Upper lobe of left lung (tissue), 6 donors: ENCODE measurements at regions not wholly inside any gene's neighbourhood (a gene's known extent, or its start where the extent isn't known, plus 50 kb on each side); places are given as distances from the start of the nearest gene placed in this dataset.
A peak's percentile ranks its signal among the peaks of the same experiment; 100 is the strongest.

ENCODE experiments used
- ATAC-seq, 2 donors: fragments of 200-7000 bp; cut with Tn5 transposase; one replicate each; pipeline ENCODE4 v1.9.1; 2022; ENCODE audit warnings: mild to moderate bottlenecking in 2 of 2, moderate library complexity in 2 of 2; ENCODE audit not compliant: low FRiP score in 2 of 2
- DNase-seq, 2 donors: peaks; one replicate each; pipeline ENCODE4 v3.0.0-alpha.2; 2019 to 2020
- H3K27ac ChIP-seq, 4 donors: fragments of 200-600 bp; sonication (generic); one replicate each; pipeline ENCODE4 v1.5.1; 2016 to 2019
- H3K27me3 ChIP-seq, 4 donors: fragments of 200-600 bp; sonication (generic); one replicate each; pipeline ENCODE4 v1.5.1; 2017 to 2019
- H3K36me3 ChIP-seq, 4 donors: fragments of 200-600 bp; sonication (generic); one replicate each; pipeline ENCODE4 v1.5.1; 2016 to 2019
- H3K4me1 ChIP-seq, 4 donors: fragments of 200-600 bp; sonication (generic); one replicate each; pipeline ENCODE4 v1.5.1; 2018 to 2019
- H3K4me3 ChIP-seq, 4 donors: fragments of 200-600 bp; sonication (generic); one replicate each; pipeline ENCODE4 v1.5.1; 2017 to 2019; ENCODE audit warnings: mild to moderate bottlenecking in 2 of 4, moderate library complexity in 1 of 4
- H3K9me3 ChIP-seq, 4 donors: fragments of 200-600 bp; sonication (generic); one replicate each; pipeline ENCODE4 v1.5.1; 2018 to 2019
- EP300 ChIP-seq, 4 donors: sonication (generic); formaldehyde crosslinking; IDR thresholded peaks; one replicate each; pipeline ENCODE4 v1.5.1; 2017; ENCODE audit warnings: antibody characterized with exemption in 4 of 4, control low read depth in 2 of 4
- POLR2A ChIP-seq, 4 donors: fragments of 450-650 bp; IDR thresholded peaks; one replicate each; pipeline ENCODE4 v1.5.1; 2016 to 2017; ENCODE audit warnings: antibody characterized with exemption in 4 of 4, mild to moderate bottlenecking in 2 of 4
- POLR2AphosphoS5 ChIP-seq, 2 donors: sonication (generic); formaldehyde crosslinking; IDR thresholded peaks; one replicate each; pipeline ENCODE4 v1.5.1; 2017; ENCODE audit warnings: antibody characterized with exemption in 2 of 2
- WGBS, 2 donors: methylation state at CpG; one replicate each; pipeline ENCODE4 v1.1.5; 2017 to 2018; 5-methylcytosine and 5-hydroxymethylcytosine counted together
- TF ChIP-seq, protein P1 (sequence below), 6 experiments: fragments of 450-650 bp in 4 of 6; fragments of 200-600 bp in 2 of 6; sonication (generic) in 2 of 6; IDR thresholded peaks; one replicate each; pipeline ENCODE4 v1.5.1; 2016 to 2019; ENCODE audit warnings: antibody characterized with exemption in 6 of 6
- donor health status: DM: no; HTN: no; CAD: no; lungs with moderate emphysema.
- donor health status: DM: no; HTN: yes; CAD: no; lungs with severe emphysema.

GRCh38 chr10:118516716-118517115 lies 78.7 kb downstream of the PRLHR start:
- no peak for TF ChIP-seq POLR2AphosphoS5 (IDR thresholded peaks at IDR 0.05)
- no peak for TF ChIP-seq EP300 (IDR thresholded peaks at IDR 0.05)
- no peak for TF ChIP-seq POLR2A (IDR thresholded peaks at IDR 0.05)
- TF ChIP-seq, protein P1, sequence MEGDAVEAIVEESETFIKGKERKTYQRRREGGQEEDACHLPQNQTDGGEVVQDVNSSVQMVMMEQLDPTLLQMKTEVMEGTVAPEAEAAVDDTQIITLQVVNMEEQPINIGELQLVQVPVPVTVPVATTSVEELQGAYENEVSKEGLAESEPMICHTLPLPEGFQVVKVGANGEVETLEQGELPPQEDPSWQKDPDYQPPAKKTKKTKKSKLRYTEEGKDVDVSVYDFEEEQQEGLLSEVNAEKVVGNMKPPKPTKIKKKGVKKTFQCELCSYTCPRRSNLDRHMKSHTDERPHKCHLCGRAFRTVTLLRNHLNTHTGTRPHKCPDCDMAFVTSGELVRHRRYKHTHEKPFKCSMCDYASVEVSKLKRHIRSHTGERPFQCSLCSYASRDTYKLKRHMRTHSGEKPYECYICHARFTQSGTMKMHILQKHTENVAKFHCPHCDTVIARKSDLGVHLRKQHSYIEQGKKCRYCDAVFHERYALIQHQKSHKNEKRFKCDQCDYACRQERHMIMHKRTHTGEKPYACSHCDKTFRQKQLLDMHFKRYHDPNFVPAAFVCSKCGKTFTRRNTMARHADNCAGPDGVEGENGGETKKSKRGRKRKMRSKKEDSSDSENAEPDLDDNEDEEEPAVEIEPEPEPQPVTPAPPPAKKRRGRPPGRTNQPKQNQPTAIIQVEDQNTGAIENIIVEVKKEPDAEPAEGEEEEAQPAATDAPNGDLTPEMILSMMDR (IDR thresholded peaks at IDR 0.05): no peak
- DNase-seq (no peak), ATAC-seq (peak in 1 of 2 donors; percentile 34)
- H3K27ac ChIP-seq: no peak overlapping the region
- 77 to 83% methylated on average over 4 of the region's 4 CpGs for WGBS, 2 donors
- H3K27me3 ChIP-seq: no peaks in the 10 kb centered on the region
- no peaks in the 10 kb centered on the region for H3K4me1 ChIP-seq
- H3K4me3 ChIP-seq: no peak overlapping the region
- peaks cover 0 to 6% (median 0%) of the 10 kb centered on the region in 4 donors for H3K9me3 ChIP-seq
- H3K36me3 ChIP-seq: no peaks in the 10 kb centered on the region

DNA sequence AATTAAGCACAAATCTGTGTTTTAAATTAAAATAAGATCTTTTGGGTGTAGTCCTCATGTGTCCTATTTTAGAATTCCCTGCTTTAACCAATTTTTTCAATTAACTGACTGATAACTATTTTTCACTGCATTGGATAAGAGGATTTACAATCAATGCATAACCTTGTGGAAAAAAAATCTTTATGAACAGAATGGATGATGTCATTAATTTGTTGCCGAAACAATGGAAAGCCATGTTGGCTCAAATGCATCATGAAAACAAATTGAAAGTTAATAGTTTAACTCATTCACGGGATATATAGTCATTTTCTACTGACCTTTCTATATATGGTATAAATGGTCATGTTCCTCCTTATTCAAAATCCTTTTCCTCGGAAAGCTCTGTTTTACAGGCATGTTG lies 82.3 kb downstream of the PRLHR start:
- Histone ChIP-seq H3K36me3 (no peaks in the 10 kb centered on the region), H3K4me1 (no peaks in the 10 kb centered on the region)
- ATAC-seq: no peak

GRCh38 chr10:118511711-118512110 lies 83.7 kb downstream of the PRLHR start:
- Histone ChIP-seq H3K4me1 (no peaks in the 10 kb centered on the region), H3K4me3 (no peak overlapping the region), H3K27me3 (no peaks in the 10 kb centered on the region), H3K36me3 (no peaks in the 10 kb centered on the region), H3K27ac (no peak overlapping the region), H3K9me3 (no peaks in the 10 kb centered on the region)
- ATAC-seq (peak in 1 of 2 donors; percentile 44), DNase-seq (no peak)
- 50 to 71% methylated on average over 2 of the region's 2 CpGs for WGBS, 2 donors
- TF ChIP-seq POLR2A (IDR thresholded peaks at IDR 0.05) (no peak), POLR2AphosphoS5 (IDR thresholded peaks at IDR 0.05) (no peak), EP300 (IDR thresholded peaks at IDR 0.05) (no peak)
- TF ChIP-seq, protein P1 (IDR thresholded peaks at IDR 0.05): no peak

More for the DNA sequence above, 82.3 kb downstream of the PRLHR start:
- no peak overlapping the region for H3K27ac ChIP-seq
- no peaks in the 10 kb centered on the region for H3K27me3 ChIP-seq
- 85% methylated on average over 3 of the region's 3 CpGs for WGBS, 2 donors
- TF ChIP-seq EP300 (IDR thresholded peaks at IDR 0.05) (no peak), POLR2AphosphoS5 (IDR thresholded peaks at IDR 0.05) (no peak), POLR2A (IDR thresholded peaks at IDR 0.05) (no peak)
- TF ChIP-seq, protein P1 (IDR thresholded peaks at IDR 0.05): no peak
- DNase-seq: no peak
- no peak overlapping the region for H3K4me3 ChIP-seq
- peaks cover 0 to 5% (median 0%) of the 10 kb centered on the region in 4 donors for H3K9me3 ChIP-seq

DNA sequence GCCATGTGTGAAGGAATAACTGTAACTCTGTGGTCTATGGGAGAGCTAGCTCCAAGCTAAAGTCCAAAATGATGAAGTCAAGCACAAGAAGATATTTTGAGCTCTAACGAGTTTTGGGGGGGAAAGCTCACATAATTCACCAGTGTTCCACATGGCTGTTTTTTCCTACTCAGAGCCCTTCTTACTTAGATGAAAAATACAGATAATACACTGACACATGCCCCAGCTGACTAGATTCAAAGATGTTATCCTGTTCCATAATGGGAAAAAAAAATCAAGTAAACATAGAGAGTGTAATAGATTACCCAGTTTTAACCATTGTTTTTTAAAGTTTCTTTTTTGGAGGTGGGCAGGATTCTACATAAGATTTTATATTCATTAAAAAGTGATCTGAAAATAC lies 86.6 kb downstream of the PRLHR start:
- DNase-seq: no peak
- ATAC-seq: no peak
- Histone ChIP-seq H3K27me3 (no peaks in the 10 kb centered on the region), H3K9me3 (no peaks in the 10 kb centered on the region), H3K4me3 (no peak overlapping the region), H3K27ac (no peak overlapping the region), H3K36me3 (no peaks in the 10 kb centered on the region), H3K4me1 (no peaks in the 10 kb centered on the region)
- 62 to 71% methylated on average over 1 of the region's 1 CpG for WGBS, 2 donors
- TF ChIP-seq POLR2AphosphoS5 (IDR thresholded peaks at IDR 0.05): no peak
- no peak for TF ChIP-seq EP300 (IDR thresholded peaks at IDR 0.05)
- TF ChIP-seq POLR2A (IDR thresholded peaks at IDR 0.05): no peak
- TF ChIP-seq, protein P1 (IDR thresholded peaks at IDR 0.05): no peak

DNA sequence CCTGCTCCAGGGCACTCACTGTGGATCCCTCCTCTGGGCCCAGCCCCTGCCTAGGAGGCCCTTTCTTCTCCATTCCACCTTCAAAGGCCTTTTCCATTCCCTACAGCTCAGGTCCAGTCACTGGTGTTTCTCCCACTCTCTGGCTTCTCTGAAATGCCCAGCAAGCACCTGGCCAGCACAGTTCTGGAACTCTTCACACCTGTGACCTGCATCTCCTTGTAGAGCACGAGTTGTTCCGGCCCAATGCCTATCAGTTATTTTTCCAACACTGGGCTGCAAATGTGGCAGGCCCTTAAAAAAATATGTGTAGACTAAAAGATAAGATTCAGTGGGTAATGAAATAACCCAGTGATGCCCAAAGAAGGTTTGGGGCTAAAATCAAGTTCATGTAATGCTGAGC lies 87.1 kb downstream of the PRLHR start:
- DNase-seq (no peak), ATAC-seq (peak in 1 of 2 donors; percentile 28)
- Histone ChIP-seq H3K4me3 (no peak overlapping the region), H3K27ac (no peak overlapping the region), H3K9me3 (no peaks in the 10 kb centered on the region), H3K27me3 (no peaks in the 10 kb centered on the region), H3K36me3 (no peaks in the 10 kb centered on the region), H3K4me1 (no peaks in the 10 kb centered on the region)
- 95% methylated on average over 2 of the region's 2 CpGs for WGBS, 2 donors
- TF ChIP-seq POLR2AphosphoS5 (IDR thresholded peaks at IDR 0.05) (no peak), EP300 (IDR thresholded peaks at IDR 0.05) (no peak), POLR2A (IDR thresholded peaks at IDR 0.05) (no peak)
- TF ChIP-seq, protein P1 (IDR thresholded peaks at IDR 0.05): no peak
